Keratinocyte (primary cell): ENCODE measurements at regions not wholly inside any gene's neighbourhood (a gene's known extent, or its start where the extent isn't known, plus 50 kb on each side); places are given as distances from the start of the nearest gene placed in this dataset.

ENCODE experiments used
- DNase-seq: peaks from one replicate; pipeline ENCODE4 v3.0.0-alpha.2; 2011; ENCODE audit warnings: low read depth, missing footprints, low spot score
- FAIRE-seq: peaks from 2 replicates; lab custom pipeline; 2011; peaks lifted over from hg19 to GRCh38; lab: Jason Lieb, UNC
- H2AFZ ChIP-seq: 2 replicates; pipeline ENCODE4 v1.6.0; 2012; ENCODE audit warnings: low read length, control low read depth, inconsistent platforms; ENCODE audit not compliant: control insufficient read depth
- H3K27ac ChIP-seq: 2 replicates; pipeline ENCODE4 v1.5.1; 2011; ENCODE audit warnings: low read length; ENCODE audit not compliant: control insufficient read depth, insufficient read depth
- H3K27me3 ChIP-seq: 3 replicates; pipeline ENCODE4 v1.6.0; 2011; ENCODE audit warnings: low read length; ENCODE audit not compliant: control insufficient read depth, insufficient read depth; ENCODE audit errors: extremely low read depth
- H3K36me3 ChIP-seq, 2 experiments: 2 replicates in 1 of 2; 3 replicates in 1 of 2; pipeline ENCODE4 v1.5.1; 2011; ENCODE audit warnings: low read length in 2 of 2, mild to moderate bottlenecking in 1 of 2; ENCODE audit not compliant: control insufficient read depth in 2 of 2, insufficient read depth in 2 of 2; ENCODE audit errors: extremely low read depth in 1 of 2
- H3K4me1 ChIP-seq: 3 replicates; pipeline ENCODE4 v1.5.1; 2011; ENCODE audit warnings: low read length; ENCODE audit not compliant: control insufficient read depth, insufficient read depth; ENCODE audit errors: extremely low read depth
- H3K4me2 ChIP-seq: 3 replicates; pipeline ENCODE4 v1.6.0; 2011; ENCODE audit warnings: low read depth, low read length; ENCODE audit not compliant: control insufficient read depth, insufficient read depth; ENCODE audit errors: extremely low read depth
- H3K4me3 ChIP-seq, 3 experiments: fragments of 200-600 bp in 1 of 3; sonication (generic) in 1 of 3; 2 replicates in 2 of 3; 3 replicates in 1 of 3; pipeline ENCODE4 v1.5.1; 2011 to 2016; ENCODE audit warnings: low read length in 3 of 3, mild to moderate bottlenecking in 3 of 3, control low read depth in 2 of 3, inconsistent platforms in 1 of 3, low read depth in 1 of 3, mixed read lengths in 1 of 3, mixed run types in 1 of 3, moderate library complexity in 1 of 3; ENCODE audit not compliant: control insufficient read depth in 2 of 3, insufficient read depth in 2 of 3; ENCODE audit errors: extremely low read depth in 1 of 3
- H3K79me2 ChIP-seq: 2 replicates; pipeline ENCODE4 v1.6.0; 2012; ENCODE audit warnings: low read length; ENCODE audit not compliant: control insufficient read depth, insufficient read depth
- H3K9ac ChIP-seq: 3 replicates; pipeline ENCODE4 v1.6.0; 2011; ENCODE audit warnings: low read length; ENCODE audit not compliant: control insufficient read depth, insufficient read depth; ENCODE audit errors: extremely low read depth
- H3K9me1 ChIP-seq: 3 replicates; pipeline ENCODE4 v1.6.0; 2011; ENCODE audit warnings: low read length; ENCODE audit not compliant: control insufficient read depth, insufficient read depth; ENCODE audit errors: extremely low read depth
- H3K9me3 ChIP-seq: 2 replicates; pipeline ENCODE4 v1.5.1; 2012; ENCODE audit warnings: low read depth, low read length; ENCODE audit not compliant: control insufficient read depth
- H4K20me1 ChIP-seq: 3 replicates; pipeline ENCODE4 v1.6.0; 2011; ENCODE audit warnings: low read length; ENCODE audit not compliant: control insufficient read depth, insufficient read depth; ENCODE audit errors: extremely low read depth
- CTCF ChIP-seq, 3 experiments: IDR thresholded peaks in 1 of 3; conservative IDR thresholded peaks in 1 of 3; optimal IDR thresholded peaks in 1 of 3; 2 replicates in 2 of 3; 3 replicates in 1 of 3; pipeline versions ENCODE3 to v1.5.1; 2011; ENCODE audit warnings: low read length in 3 of 3, mild to moderate bottlenecking in 3 of 3, moderate library complexity in 2 of 3, control low read depth in 1 of 3, inconsistent platforms in 1 of 3; ENCODE audit not compliant: insufficient read depth in 2 of 3; ENCODE audit errors: extremely low read depth in 1 of 3
- EZH2 ChIP-seq: IDR thresholded peaks from one replicate; pipeline ENCODE4 v1.6.1; 2012; ENCODE audit warnings: inconsistent platforms, mild to moderate bottlenecking, low read length, moderate library complexity
- dilution Hi-C: fragments of 300-500 bp; cut with MboI; formaldehyde crosslinking; loops from one replicate; pipeline ENCODE4 v1.7.0; 2020; ENCODE audit warnings: low sequenced_read_pairs; ENCODE audit not compliant: extremely low pct_ligation_motif_present

GRCh38 chr1:184221087-184221486, 165.7 kb upstream of the C1orf21 start:
- FAIRE-seq (no peak), DNase-seq (no peak)
- H3K9me1 ChIP-seq, result no peaks in the 10 kb centered on the region
- no peaks in the 10 kb centered on the region for H4K20me1 ChIP-seq
- H3K4me3 ChIP-seq, result no peak overlapping the region
- no peaks in the 10 kb centered on the region for H3K9me3 ChIP-seq
- H3K27ac ChIP-seq, result no peak overlapping the region
- no peaks in the 10 kb centered on the region for H3K4me1 ChIP-seq
- no peak overlapping the region for H2AFZ ChIP-seq
- H3K9ac ChIP-seq, result no peak overlapping the region
- H3K4me2 ChIP-seq, result no peak overlapping the region
- H3K79me2 ChIP-seq, result no peaks in the 10 kb centered on the region
- dilution Hi-C loops, result no loop called here
- H3K36me3 ChIP-seq, result no peaks in the 10 kb centered on the region
- TF ChIP-seq EZH2, result no peak
- no peak for TF ChIP-seq CTCF (optimal IDR thresholded peaks at IDR 0.05 in 1 of 3, IDR thresholded peaks at IDR 0.05 in 1 of 3, conservative IDR thresholded peaks at IDR 0.05 in 1 of 3; ENCODE audit: extremely low read depth in 1 of 3, insufficient read depth in 2 of 3, low read length in 3 of 3)
- H3K27me3 ChIP-seq, result peaks cover 5% of the 10 kb centered on the region

- peak; percentile 36 for FAIRE-seq
- H3K9me1 ChIP-seq, result no peaks in the 10 kb centered on the region
- no peaks in the 10 kb centered on the region for H3K4me1 ChIP-seq
- H3K9me3 ChIP-seq, result no peaks in the 10 kb centered on the region
- no peaks in the 10 kb centered on the region for H3K36me3 ChIP-seq
- H2AFZ ChIP-seq, result no peak overlapping the region
- peak overlapping the region; percentile 31 for H3K4me2 ChIP-seq
- DNase-seq, result no peak
- H3K27me3 ChIP-seq, result peaks cover 5% of the 10 kb centered on the region
- H3K4me3 ChIP-seq, result no peak overlapping the region
- no peak for TF ChIP-seq EZH2
- TF ChIP-seq CTCF (optimal IDR thresholded peaks at IDR 0.05 in 1 of 3, IDR thresholded peaks at IDR 0.05 in 1 of 3, conservative IDR thresholded peaks at IDR 0.05 in 1 of 3; ENCODE audit: extremely low read depth in 1 of 3, insufficient read depth in 2 of 3, low read length in 3 of 3), result peak; percentile 81 to 90 (median 88)
- no peak overlapping the region for H3K9ac ChIP-seq
- H3K27ac ChIP-seq, result no peak overlapping the region
- H3K79me2 ChIP-seq, result no peaks in the 10 kb centered on the region
- dilution Hi-C loops, result no loop called here
- no peaks in the 10 kb centered on the region for H4K20me1 ChIP-seq
Observed at GRCh38 chr1:184222652-184223052, 164.2 kb upstream of the C1orf21 start.
